OCI-LY7 (cell line): ENCODE measurements at regions not wholly inside any gene's neighbourhood (a gene's known extent, or its start where the extent isn't known, plus 50 kb on each side); places are given as distances from the start of the nearest gene placed in this dataset.

Source experiments
- EZH2phosphoT487 ChIP-seq: fragments of 200-600 bp; sonication (generic); IDR thresholded peaks from 2 replicates; pipeline ENCODE4 v1.6.1; 2018; ENCODE audit warnings: low read depth, borderline replicate concordance, mild to moderate bottlenecking, mixed run types, antibody characterized with exemption, low read length, moderate library complexity, mixed read lengths
- TF ChIP-seq, protein P1 (sequence below): fragments of 200-600 bp; sonication (generic); conservative IDR thresholded peaks from 2 replicates; pipeline ENCODE4 v1.5.1; 2014; ENCODE audit warnings: mild to moderate bottlenecking, antibody characterized with exemption, low read length, moderate library complexity, mixed read lengths

GRCh38 chr16:64250866-64251265, 871.0 kb downstream of the CDH11 start:
- TF ChIP-seq, protein P1, sequence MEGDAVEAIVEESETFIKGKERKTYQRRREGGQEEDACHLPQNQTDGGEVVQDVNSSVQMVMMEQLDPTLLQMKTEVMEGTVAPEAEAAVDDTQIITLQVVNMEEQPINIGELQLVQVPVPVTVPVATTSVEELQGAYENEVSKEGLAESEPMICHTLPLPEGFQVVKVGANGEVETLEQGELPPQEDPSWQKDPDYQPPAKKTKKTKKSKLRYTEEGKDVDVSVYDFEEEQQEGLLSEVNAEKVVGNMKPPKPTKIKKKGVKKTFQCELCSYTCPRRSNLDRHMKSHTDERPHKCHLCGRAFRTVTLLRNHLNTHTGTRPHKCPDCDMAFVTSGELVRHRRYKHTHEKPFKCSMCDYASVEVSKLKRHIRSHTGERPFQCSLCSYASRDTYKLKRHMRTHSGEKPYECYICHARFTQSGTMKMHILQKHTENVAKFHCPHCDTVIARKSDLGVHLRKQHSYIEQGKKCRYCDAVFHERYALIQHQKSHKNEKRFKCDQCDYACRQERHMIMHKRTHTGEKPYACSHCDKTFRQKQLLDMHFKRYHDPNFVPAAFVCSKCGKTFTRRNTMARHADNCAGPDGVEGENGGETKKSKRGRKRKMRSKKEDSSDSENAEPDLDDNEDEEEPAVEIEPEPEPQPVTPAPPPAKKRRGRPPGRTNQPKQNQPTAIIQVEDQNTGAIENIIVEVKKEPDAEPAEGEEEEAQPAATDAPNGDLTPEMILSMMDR, result no peak
- no peak for TF ChIP-seq EZH2phosphoT487
